ENCODE measurements at regions not wholly inside any gene's neighbourhood (a gene's known extent, or its start where the extent isn't known, plus 50 kb on each side); places are given as distances from the start of the nearest gene placed in this dataset.

DNA sequence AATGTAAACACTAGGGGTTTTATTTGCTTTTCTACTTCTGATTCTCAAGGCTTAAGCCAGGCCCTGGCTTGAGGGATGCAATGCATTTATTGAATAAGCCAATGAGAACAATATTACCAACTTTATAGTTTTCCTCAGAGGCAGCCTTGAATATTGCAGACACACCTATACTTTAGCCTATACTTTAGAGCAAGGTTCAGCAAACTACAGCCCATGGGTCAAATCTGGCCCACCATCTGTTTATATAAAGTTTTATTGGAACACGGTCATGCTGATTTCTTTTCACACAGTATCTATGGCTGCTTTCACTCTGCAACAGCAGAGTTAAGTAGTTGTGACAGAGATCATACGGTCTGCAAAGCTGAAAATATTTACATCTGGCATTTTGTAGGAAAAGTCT, 50.3 kb upstream of the E2F8 start:
- H3K4me2 ChIP-seq = no peak overlapping the region
- H4K20me1 ChIP-seq (replicated peaks; ENCODE audit: insufficient read depth) = no peaks in the 10 kb centered on the region
- peak overlapping the region; percentile 69; the same call in 1 of the 2 replicates for H2AFZ ChIP-seq
- no peak overlapping the region for H3K27ac ChIP-seq (ENCODE audit: low read depth)
- peaks cover 1% of the 10 kb centered on the region; the same call in 1 of the 2 replicates for H3K9me2 ChIP-seq (ENCODE audit: insufficient read depth)
- no peaks in the 10 kb centered on the region for H3F3A ChIP-seq (replicated peaks; ENCODE audit: low read depth)
- ATAC-seq = no peak
- DNase-seq (ENCODE audit: low spot score) = no peak
- Mint-ChIP-seq H3K4me3 (no peak overlapping the region), H3K9me3 (no peaks in the 10 kb centered on the region), H3K4me1 (no peaks in the 10 kb centered on the region; the same call in 2 of the 3 replicates), H3K27me3 (ENCODE audit: insufficient read depth, low read depth, poor library complexity) (peaks cover 1% of the 10 kb centered on the region), H3K36me3 (ENCODE audit: low read depth) (no peaks in the 10 kb centered on the region), H3K27ac (no peak overlapping the region)
- TF ChIP-seq NANOG (IDR thresholded peaks at IDR 0.05; ENCODE audit: borderline replicate concordance) (no peak), POLR2AphosphoS5 (IDR thresholded peaks at IDR 0.05; ENCODE audit: low read depth) (no peak), CREB1 (CRISPR knock-in tag; IDR thresholded peaks at IDR 0.05; ENCODE audit: low read depth) (no peak), EZH2 (IDR thresholded peaks at IDR 0.05; ENCODE audit: low read depth, unreplicated experiment) (no peak), ZNF331 (CRISPR knock-in tag; IDR thresholded peaks at IDR 0.05; ENCODE audit: low read depth) (no peak), CTCF (conservative IDR thresholded peaks at IDR 0.05; ENCODE audit: low read depth in 2 of 2) (no peak), ZNF462 (CRISPR knock-in tag; IDR thresholded peaks at IDR 0.05) (no peak), JUNB (IDR thresholded peaks at IDR 0.05; ENCODE audit: unreplicated experiment) (no peak), STAT1 (IDR thresholded peaks at IDR 0.05; ENCODE audit: unreplicated experiment) (no peak), ZNF114 (CRISPR knock-in tag; IDR thresholded peaks at IDR 0.05) (no peak)
- TF ChIP-seq, protein P1, sequence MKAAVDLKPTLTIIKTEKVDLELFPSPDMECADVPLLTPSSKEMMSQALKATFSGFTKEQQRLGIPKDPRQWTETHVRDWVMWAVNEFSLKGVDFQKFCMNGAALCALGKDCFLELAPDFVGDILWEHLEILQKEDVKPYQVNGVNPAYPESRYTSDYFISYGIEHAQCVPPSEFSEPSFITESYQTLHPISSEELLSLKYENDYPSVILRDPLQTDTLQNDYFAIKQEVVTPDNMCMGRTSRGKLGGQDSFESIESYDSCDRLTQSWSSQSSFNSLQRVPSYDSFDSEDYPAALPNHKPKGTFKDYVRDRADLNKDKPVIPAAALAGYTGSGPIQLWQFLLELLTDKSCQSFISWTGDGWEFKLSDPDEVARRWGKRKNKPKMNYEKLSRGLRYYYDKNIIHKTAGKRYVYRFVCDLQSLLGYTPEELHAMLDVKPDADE (IDR thresholded peaks at IDR 0.05) = no peak
- H3K4me1 ChIP-seq (ENCODE audit: insufficient read depth) = no peaks in the 10 kb centered on the region
- no peaks in the 10 kb centered on the region for H3K36me3 ChIP-seq (ENCODE audit: insufficient read depth)
- no peaks in the 10 kb centered on the region for H3K79me2 ChIP-seq (replicated peaks; ENCODE audit: insufficient read depth)
- H3K4me3 ChIP-seq = no peak overlapping the region
- no peaks in the 10 kb centered on the region for H3K27me3 ChIP-seq (ENCODE audit: insufficient read depth)
